ENCODE measurements at regions not wholly inside any gene's neighbourhood (a gene's known extent, or its start where the extent isn't known, plus 50 kb on each side); places are given as distances from the start of the nearest gene placed in this dataset.

DNA sequence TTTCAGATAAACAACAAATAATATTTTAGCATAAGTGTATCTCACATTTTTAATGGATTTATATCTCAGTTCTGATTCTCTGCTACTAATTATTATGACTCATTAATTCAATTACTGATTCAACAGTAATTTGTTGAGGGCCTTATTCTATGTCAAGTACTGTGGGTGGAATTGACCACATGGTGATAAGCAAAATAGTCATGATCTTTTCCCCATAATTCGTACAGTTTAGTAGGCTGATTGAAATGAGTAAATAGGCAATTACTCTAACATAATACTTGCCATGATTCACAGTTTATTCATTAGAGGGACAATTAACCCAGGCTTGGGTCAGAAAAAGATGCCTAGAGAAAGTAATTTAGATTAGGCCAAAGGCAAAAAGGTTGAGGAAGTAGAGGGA lies 60.9 kb upstream of the SLC4A7 start:
- H3K9me3 ChIP-seq (ENCODE audit: control insufficient read depth in 1 of 2, insufficient read depth in 1 of 2, low read length in 2 of 2) = no peaks in the 10 kb centered on the region
- no peak for DNase-seq
- H3K36me3 ChIP-seq (ENCODE audit: insufficient read depth, low read length) = no peaks in the 10 kb centered on the region
- H3K36me3 Mint-ChIP-seq (ENCODE audit: low read depth) = no peaks in the 10 kb centered on the region
- no peak for ATAC-seq (ENCODE audit: poor library complexity)
- TF ChIP-seq CTCF (IDR thresholded peaks at IDR 0.05) = no peak
- POLR2A ChIA-PET = no interaction called here
- H3K27ac Mint-ChIP-seq = no peak overlapping the region
- CTCF ChIA-PET = no interaction called here
- intact Hi-C loops (cut with DNase I, micrococcal nuclease) = no loop called here
- H3K27ac ChIP-seq (ENCODE audit: low read depth in 1 of 2, low read length in 2 of 2) = no peak overlapping the region
- no peak overlapping the region for H3K4me3 Mint-ChIP-seq
- H3K27me3 Mint-ChIP-seq = no peaks in the 10 kb centered on the region
- no peaks in the 10 kb centered on the region for H3K27me3 ChIP-seq (ENCODE audit: control insufficient read depth in 1 of 2, insufficient read depth in 2 of 2, low read length in 2 of 2)
- no peaks in the 10 kb centered on the region for H3K4me1 Mint-ChIP-seq (ENCODE audit: low read depth)
- no peaks in the 10 kb centered on the region for H3K9me3 Mint-ChIP-seq
- H3K4me1 ChIP-seq (ENCODE audit: insufficient read depth, low read length) = no peaks in the 10 kb centered on the region
- H3K4me3 ChIP-seq (ENCODE audit: low read length) = no peak overlapping the region

- Histone ChIP-seq H3K27ac (ENCODE audit: low read depth in 1 of 2, low read length in 2 of 2) (no peak overlapping the region), H3K36me3 (ENCODE audit: insufficient read depth, low read length) (no peaks in the 10 kb centered on the region), H3K9me3 (ENCODE audit: control insufficient read depth in 1 of 2, insufficient read depth in 1 of 2, low read length in 2 of 2) (no peaks in the 10 kb centered on the region), H3K4me1 (ENCODE audit: insufficient read depth, low read length) (no peaks in the 10 kb centered on the region), H3K4me3 (ENCODE audit: low read length) (no peak overlapping the region), H3K27me3 (ENCODE audit: control insufficient read depth in 1 of 2, insufficient read depth in 2 of 2, low read length in 2 of 2) (no peaks in the 10 kb centered on the region)
- ATAC-seq (ENCODE audit: poor library complexity) (no peak), DNase-seq (peak in 2 of 14 experiments; percentile 12 to 18)
- intact Hi-C loops (cut with DNase I, micrococcal nuclease) = no loop called here
- H3K27me3 Mint-ChIP-seq = no peaks in the 10 kb centered on the region
- H3K9me3 Mint-ChIP-seq = no peaks in the 10 kb centered on the region
- H3K4me1 Mint-ChIP-seq (ENCODE audit: low read depth) = no peaks in the 10 kb centered on the region
- ChIA-PET POLR2A (no interaction called here), CTCF (no interaction called here)
- no peak overlapping the region for H3K4me3 Mint-ChIP-seq
- no peaks in the 10 kb centered on the region for H3K36me3 Mint-ChIP-seq (ENCODE audit: low read depth)
- TF ChIP-seq CTCF (IDR thresholded peaks at IDR 0.05) = no peak
- H3K27ac Mint-ChIP-seq = no peak overlapping the region
These were observed 60.2 kb upstream of the SLC4A7 start for GRCh38 chr3:27544372-27544865.

DNA sequence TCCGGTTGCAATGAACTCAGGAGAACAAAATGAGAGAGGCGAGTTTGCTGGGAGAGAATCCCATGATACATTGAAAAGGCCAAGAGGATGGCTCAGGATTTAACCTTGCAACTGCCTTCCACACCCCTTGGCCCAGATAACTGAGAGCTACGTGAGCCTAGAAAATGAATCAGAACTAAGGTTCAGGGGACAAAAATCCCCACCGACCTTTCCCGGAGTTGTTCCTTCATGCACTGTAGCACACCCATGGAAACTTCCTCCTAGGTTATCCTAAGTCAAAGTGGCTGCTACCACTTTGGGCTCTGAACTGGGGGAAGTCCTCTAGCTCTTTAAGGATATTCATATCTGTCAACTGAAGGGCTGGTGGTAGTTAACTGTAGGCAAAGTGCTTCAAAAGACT lies 58.3 kb upstream of the SLC4A7 start:
- H3K36me3 ChIP-seq (ENCODE audit: insufficient read depth, low read length) = no peaks in the 10 kb centered on the region
- H3K36me3 Mint-ChIP-seq (ENCODE audit: low read depth) = no peaks in the 10 kb centered on the region
- POLR2A ChIA-PET = no interaction called here
- no peaks in the 10 kb centered on the region for H3K9me3 Mint-ChIP-seq
- no peaks in the 10 kb centered on the region for H3K27me3 Mint-ChIP-seq
- H3K4me3 ChIP-seq (ENCODE audit: low read length) = no peak overlapping the region
- H3K4me3 Mint-ChIP-seq = no peak overlapping the region
- DNase-seq (no peak), ATAC-seq (ENCODE audit: poor library complexity) (no peak)
- CTCF ChIA-PET = no interaction called here
- intact Hi-C loops (cut with DNase I, micrococcal nuclease) = no loop called here
- no peaks in the 10 kb centered on the region for H3K4me1 Mint-ChIP-seq (ENCODE audit: low read depth)
- H3K27ac ChIP-seq (ENCODE audit: low read depth in 1 of 2, low read length in 2 of 2) = no peak overlapping the region
- H3K27me3 ChIP-seq (ENCODE audit: control insufficient read depth in 1 of 2, insufficient read depth in 2 of 2, low read length in 2 of 2) = no peaks in the 10 kb centered on the region
- H3K27ac Mint-ChIP-seq = no peak overlapping the region
- H3K9me3 ChIP-seq (ENCODE audit: control insufficient read depth in 1 of 2, insufficient read depth in 1 of 2, low read length in 2 of 2) = no peaks in the 10 kb centered on the region
- no peaks in the 10 kb centered on the region for H3K4me1 ChIP-seq (ENCODE audit: insufficient read depth, low read length)
- TF ChIP-seq CTCF (IDR thresholded peaks at IDR 0.05) = no peak
